Glomerular visceral epithelial cell (primary cell): ENCODE measurements at regions not wholly inside any gene's neighbourhood (a gene's known extent, or its start where the extent isn't known, plus 50 kb on each side); places are given as distances from the start of the nearest gene placed in this dataset.
"Not testable (repeated sequence)": the region's sequence is repeated elsewhere in the genome, so short reads cannot be mapped to it uniquely, and the experiment has no call there.

Source experiments
- DNase-seq: peaks from one replicate; pipeline ENCODE4 v3.0.0-alpha.2; 2016; ENCODE audit errors: extremely low spot score

DNA sequence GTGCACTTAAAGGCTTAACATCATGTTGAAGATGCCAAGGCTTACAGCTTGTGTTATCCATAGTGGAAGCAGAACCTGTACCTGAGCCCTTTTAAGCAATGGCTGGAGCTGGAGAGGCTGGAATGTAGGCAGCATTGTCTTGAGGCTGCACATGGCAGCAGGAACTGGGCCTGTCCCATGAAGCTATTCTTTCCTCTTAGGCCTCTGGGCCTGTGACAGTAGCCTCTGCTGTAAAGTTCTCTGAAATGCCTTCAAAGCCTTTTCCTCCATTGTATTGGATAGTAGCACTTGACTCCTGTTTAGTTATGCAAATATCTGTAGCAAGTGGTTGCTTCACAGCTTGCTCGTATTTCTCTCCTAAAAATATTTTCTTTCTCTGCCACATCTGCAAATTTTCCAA lies 127.4 kb upstream of the ANO5 start:
- no peak for DNase-seq

DNA sequence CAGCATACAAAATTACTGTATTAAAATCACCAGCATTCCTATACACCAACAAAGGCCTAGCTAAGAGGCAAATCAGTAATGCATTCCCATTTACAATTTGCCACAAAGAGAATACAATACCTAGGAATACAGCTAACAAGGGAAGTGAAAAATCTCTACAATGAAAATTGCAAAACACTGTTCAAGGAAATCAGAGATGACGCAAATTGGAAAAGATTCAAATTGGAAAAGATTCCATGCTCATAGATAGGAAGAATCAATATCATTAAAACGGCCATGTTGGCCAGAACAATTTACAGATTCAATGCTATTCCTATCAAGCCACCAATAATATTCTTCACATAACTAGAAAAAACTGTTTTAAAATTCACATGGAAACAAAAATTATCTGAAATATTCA lies 123.0 kb upstream of the ANO5 start:
- no peak for DNase-seq

DNA sequence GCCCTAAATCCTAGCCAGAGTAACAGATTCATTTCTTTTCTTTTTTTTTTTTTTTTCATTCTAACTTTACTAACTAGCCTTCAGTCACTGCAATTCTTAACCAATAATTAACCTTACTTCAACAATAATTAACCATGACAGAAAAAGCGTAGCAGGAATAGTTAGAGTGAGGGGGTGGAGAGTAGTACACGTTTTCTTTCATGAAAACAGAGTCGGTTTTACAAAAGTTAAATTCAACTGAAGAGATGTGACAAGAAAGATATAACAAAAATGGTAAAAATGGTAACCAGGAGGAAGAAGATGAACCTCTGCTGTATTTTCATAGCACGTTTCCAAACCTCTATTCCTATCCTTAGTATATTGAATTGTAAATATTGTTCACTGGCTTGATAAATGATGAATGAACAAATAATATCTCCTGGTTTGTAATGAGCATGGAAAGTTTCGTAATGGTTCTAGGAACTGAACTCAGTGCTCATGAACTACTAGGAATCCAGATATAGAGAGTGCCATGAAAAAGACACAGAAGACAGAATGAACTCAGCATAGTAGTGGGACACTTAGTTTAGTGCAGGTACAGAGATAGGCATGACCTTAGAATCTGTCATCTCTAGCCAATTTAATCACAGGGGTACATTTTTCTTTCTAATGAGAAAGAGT lies 116.5 kb upstream of the ANO5 start:
- DNase-seq: no peak

DNA sequence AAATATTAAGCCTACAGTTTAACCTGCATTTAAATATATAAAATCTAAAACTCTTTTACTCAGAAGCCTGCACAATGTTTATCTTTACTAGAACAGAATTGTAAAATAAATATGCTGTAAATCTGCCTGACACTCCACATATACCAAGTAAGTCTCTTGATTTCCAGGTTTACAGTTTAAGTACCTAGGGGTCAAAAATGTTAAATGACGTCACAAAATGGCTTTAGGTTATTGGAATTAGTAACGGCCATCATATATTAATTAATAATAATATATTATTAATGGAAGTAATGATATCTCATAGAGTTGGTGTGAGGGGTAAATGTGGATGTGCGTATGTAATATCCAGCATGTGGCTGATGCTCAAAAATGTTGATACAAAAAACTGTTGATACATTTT lies 114.8 kb upstream of the ANO5 start:
- DNase-seq: no peak

DNA sequence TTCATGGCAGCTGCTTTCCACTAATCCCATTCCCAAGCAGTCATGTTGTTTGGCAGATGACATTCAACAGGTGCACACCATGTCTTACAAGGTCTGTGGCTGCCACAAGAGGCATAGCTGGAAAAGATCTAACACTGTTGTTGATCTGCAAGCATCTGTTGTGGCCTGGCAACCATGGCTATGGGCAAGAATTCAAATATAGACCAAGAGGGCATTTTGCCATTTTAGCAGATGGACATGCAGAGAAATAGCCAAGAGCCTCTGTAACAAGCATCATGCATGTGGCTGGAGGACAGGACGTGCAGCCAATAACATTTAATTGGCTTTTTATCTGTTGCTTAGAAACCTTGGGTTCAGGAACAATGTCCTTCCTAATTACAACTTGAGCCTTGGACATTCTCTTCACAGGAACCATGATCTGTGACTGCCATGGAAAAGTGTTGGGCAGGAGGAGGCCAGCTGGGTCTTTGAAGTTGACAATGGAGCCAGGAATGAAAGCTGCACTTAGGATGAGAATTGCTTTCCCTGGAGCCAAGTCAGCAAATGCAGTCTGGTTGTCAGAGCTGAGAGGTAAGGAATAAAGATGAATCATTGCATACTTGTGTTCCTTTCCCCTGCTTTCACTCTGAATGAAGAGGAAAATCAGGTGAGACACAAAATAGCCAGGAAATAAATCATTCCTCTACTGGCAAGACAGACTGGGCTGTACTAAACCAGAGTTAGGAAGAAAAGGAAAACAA lies 113.6 kb upstream of the ANO5 start:
- no peak for DNase-seq

DNA sequence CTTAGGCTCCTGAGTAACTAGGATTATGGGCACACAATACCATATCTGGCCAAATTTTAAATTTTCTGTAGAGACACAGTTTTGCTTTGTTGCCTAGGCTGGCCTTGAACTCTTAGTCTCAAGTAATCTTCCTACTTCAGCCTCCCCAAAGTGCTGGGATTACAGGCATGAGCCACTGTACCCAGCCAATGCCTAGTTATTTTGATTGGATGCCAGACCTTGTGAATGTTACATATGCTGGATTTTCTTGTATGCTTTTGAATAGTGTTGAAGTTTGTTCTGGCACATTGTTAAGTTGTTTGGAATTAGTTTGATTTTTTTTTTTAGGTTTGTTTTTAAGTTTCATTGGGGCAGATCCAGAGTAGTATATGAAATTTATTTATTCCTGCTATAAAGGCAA lies 110.7 kb upstream of the ANO5 start:
- no peak for DNase-seq

DNA sequence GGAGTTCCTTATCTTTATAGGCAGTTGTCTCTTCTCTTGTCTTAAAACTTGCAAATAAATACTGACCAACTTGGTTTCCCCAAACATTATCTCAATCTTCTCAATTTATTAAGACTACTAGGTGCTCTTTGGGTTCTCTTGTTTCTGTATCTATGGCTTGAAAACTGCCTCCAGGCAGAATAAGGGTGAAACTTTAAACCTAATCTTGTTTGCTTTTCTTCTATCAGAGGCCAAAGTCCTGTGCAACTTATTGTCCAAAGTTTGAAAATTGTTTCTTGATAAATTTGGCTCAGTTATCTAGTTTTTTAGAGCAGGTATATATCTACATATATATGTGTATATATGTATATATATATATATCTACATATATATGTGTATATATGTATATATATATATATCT lies 110.1 kb upstream of the ANO5 start:
- no peak for DNase-seq

DNA sequence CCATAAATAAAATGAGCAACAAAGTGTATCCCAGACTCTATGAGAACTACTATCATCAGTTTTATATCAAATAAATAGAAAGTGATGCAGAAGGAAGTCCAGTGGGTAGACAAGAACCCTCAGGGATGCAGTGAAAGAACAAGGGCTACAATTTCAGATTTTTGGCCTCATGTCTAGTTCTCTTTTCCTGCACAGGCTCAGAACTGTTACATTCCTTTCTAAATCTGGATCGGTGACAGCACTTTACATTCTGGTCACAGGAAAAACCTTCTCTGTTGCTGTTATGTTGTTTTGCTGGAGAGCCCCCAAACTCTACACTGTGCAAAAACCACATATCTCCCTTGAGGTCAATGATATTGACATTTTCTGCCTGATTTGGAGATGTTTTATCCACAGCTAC lies 108.8 kb upstream of the ANO5 start:
- DNase-seq: no peak

DNA sequence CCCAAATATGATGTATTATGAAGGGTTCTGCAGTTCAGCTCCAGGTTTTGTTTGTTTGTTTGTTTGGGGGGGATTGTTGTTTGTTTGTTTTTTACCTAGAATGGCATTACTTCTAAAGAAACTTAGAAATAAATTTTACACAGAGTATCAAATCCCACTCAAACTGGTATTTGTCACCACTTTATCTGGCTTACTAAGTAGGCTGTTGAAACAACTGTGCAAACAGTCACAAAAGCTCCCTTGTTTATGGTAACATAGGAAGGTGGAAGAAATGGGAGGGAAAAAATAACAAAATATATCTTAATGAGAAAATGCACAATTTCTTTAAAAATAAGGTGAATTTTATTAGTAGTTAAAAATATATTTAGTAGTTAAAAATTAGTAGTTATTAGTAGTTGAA lies 108.3 kb upstream of the ANO5 start:
- no peak for DNase-seq

DNA sequence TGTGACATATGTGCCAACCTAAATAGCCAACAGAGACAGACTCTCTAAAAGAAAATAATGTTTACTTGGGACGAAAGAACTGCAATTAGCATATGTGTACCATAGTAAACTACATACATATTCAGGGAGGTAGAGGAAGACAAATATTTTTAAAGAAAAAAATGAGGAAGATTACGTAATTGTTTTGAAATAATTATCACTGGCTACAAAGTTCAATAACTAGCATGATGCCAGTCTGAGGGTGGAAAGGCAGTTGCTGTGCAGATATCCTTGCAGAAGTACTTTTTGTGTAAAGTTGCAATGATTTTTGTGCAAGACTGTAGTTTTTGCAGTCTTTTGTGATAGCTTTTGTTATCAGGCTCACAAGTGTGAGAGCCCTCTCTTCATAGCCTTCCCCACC lies 103.3 kb upstream of the ANO5 start:
- no peak for DNase-seq

DNA sequence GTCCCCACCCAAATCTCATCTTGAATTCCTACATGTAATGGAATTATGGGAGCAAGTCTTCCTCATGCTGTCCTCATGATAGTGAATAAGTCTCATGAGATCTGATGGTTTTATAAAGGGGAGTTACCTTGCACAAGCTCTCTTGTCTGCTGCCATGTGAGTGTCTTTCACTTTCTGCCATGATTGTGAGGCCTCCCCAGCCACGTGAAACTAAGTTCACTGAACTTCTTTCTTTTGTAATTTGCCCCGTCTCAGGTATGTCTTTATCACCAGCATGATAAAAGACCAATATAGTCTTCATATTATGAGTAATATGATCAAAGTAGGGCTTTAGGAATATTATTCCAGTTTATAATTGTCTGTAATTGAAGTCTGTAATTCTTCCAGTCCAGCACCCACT lies 86.3 kb upstream of the ANO5 start:
- no peak for DNase-seq

DNA sequence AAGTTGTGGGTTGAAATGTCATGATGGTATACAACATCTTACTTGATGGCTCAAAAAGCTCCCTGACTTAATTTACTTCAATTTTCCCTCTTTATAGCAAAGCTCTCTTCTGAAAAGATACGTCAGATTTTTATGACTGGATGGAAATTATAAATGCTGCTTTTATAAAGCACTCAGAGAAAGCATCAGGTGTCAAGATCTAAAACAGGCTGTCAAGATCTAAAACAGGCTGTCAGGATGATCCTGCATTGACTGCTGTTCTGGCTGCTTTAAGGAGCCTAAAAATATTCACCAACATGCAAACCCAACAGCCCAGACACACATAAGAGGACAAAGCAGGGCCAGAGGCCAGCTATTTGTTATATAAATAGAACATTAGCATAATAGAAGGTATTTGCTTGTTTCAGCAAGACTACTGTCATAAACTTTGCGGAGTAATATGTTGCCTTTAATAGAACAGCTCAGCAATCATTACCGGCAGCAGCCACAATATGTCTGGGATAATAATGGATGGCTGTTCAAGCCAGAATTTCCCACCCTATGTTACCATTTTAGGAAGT lies 77.3 kb upstream of the ANO5 start:
- DNase-seq: no peak

DNA sequence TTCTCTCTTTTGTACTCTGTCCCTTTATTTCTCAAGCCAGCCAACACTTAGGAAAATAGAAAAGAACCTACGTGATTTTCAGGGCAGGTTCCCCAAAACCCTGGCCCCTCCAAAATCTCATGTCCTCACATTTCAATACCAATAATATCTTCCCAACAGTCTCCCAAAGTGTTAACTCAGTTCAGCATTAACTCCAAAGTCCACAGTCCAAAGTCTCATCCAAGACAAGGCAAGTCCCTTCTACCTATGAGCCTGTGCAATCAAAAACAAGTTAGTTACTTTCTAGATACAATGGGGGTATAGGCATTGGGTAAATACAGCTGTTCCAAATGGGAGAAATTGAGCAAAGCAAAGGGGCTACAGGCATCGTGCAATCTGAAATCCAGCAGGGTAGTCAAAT lies 64.9 kb upstream of the ANO5 start:
- not testable (repeated sequence) for DNase-seq

DNA sequence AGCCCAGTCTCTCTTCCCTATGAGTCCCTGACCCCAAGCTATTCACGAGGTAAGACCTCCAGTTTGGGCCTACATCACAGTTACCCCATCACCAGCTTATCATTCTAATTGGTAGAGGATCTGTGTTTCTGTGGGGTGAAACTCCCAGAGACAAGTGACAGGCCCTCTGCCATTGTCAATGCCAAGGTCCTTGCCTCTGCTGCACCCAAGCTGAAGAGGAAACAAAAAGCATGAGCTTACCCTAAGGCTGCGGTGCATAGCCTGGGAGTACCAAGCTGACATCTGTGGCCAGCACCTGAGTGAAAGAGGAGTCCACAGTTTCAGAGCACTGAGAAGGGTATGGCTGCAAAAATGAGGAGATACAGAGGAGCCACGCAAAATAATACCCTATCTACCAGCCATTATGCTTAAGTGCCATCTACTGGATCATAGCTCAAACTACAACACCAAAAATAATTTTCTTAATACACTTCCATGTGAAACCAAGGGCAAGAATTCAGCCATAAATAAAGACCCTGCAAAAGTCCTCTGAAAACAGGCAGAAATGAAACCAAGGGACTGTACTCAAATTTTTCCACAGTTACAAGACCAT lies 62.3 kb upstream of the ANO5 start:
- no peak for DNase-seq

DNA sequence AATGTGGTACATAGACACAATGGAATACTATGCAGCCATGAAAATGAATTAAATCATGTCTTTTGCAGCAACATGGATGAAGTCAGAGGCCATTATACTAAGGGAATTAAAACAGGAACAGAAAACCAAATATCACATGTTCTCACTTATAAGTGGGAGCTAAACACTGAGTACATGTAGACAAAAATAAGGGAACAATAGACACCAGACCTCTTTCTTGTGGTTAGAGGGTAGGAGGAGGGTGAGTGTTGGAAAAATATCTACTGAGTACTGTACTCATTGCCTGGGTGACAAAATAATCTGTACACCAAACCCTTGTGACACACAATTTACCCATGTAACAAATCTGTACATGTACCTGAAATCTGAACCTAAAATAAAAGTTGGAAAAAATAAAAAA lies 59.1 kb upstream of the ANO5 start:
- DNase-seq: no peak

DNA sequence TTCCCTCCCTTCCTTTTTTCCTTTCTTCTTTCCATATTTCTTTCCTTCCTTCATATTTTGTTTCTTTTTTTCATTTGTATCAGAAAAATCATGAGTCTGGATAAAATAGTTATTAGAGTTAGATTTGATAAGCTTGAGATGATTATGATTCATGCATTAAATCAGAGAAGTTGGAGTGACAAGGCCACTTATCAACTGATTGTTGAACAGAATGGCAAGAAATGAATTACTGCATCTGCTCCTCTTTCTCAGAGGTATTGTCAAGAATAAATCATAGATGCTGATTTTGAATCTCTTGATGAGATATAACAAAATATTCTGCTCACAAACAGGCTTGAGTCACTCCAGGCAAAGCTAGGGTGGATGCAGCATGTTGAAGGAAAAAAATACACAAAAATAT lies 54.6 kb upstream of the ANO5 start:
- no peak for DNase-seq
